ENCODE measurements at regions not wholly inside any gene's neighbourhood (a gene's known extent, or its start where the extent isn't known, plus 50 kb on each side); places are given as distances from the start of the nearest gene placed in this dataset.

DNA sequence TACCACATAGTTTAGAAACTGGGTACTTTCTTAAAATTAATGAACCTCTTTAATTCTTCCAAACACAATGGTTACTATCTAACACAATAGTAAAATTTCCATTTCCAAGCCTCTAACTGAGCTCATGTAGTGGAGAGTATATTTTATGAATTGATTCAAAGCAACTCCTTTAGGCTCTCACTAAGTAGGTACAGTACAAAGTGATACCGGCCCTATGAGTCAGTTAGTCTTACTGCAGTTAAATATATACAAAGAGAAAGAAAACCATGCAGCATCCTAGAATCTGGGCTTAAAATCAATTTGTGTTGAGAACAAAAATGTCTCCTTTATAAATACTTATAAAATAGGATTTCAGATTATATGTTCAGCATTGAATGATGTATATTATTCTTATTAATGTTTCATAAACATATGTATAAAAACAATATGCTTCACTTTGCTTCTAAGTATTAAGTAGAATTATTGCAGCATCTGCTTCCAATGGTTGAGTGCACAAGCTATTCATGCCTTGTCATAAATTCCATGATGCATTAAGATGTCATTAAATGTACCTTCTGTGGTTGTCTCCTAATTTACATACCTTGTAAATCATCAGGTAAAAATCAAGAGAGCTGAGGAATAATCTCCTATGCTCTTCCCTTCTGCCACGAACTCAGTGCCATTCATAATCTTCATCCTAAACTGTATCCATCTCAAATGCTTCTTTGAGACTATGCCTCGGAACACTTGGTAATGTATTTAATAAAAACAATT lies 1037.8 kb downstream of the STPG2 start (continued):
- TF ChIP-seq EZH2phosphoT487 (IDR thresholded peaks at IDR 0.05; ENCODE audit: unreplicated experiment) (no peak), STAT1 (IDR thresholded peaks at IDR 0.05; ENCODE audit: unreplicated experiment) (no peak), CREB1 (CRISPR knock-in tag; IDR thresholded peaks at IDR 0.05; ENCODE audit: low read depth) (no peak), EZH2 (IDR thresholded peaks at IDR 0.05; ENCODE audit: low read depth, unreplicated experiment) (no peak), NANOG (IDR thresholded peaks at IDR 0.05; ENCODE audit: borderline replicate concordance) (no peak), ZNF114 (CRISPR knock-in tag; IDR thresholded peaks at IDR 0.05) (no peak), JUNB (IDR thresholded peaks at IDR 0.05; ENCODE audit: unreplicated experiment) (no peak), POLR2AphosphoS5 (IDR thresholded peaks at IDR 0.05; ENCODE audit: low read depth) (no peak)
- TF ChIP-seq, protein P1, sequence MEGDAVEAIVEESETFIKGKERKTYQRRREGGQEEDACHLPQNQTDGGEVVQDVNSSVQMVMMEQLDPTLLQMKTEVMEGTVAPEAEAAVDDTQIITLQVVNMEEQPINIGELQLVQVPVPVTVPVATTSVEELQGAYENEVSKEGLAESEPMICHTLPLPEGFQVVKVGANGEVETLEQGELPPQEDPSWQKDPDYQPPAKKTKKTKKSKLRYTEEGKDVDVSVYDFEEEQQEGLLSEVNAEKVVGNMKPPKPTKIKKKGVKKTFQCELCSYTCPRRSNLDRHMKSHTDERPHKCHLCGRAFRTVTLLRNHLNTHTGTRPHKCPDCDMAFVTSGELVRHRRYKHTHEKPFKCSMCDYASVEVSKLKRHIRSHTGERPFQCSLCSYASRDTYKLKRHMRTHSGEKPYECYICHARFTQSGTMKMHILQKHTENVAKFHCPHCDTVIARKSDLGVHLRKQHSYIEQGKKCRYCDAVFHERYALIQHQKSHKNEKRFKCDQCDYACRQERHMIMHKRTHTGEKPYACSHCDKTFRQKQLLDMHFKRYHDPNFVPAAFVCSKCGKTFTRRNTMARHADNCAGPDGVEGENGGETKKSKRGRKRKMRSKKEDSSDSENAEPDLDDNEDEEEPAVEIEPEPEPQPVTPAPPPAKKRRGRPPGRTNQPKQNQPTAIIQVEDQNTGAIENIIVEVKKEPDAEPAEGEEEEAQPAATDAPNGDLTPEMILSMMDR (conservative IDR thresholded peaks at IDR 0.05; ENCODE audit: low read depth in 2 of 2) = no peak
- TF ChIP-seq, protein P2, sequence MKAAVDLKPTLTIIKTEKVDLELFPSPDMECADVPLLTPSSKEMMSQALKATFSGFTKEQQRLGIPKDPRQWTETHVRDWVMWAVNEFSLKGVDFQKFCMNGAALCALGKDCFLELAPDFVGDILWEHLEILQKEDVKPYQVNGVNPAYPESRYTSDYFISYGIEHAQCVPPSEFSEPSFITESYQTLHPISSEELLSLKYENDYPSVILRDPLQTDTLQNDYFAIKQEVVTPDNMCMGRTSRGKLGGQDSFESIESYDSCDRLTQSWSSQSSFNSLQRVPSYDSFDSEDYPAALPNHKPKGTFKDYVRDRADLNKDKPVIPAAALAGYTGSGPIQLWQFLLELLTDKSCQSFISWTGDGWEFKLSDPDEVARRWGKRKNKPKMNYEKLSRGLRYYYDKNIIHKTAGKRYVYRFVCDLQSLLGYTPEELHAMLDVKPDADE (IDR thresholded peaks at IDR 0.05) = no peak
- TF ChIP-seq, protein P3, sequence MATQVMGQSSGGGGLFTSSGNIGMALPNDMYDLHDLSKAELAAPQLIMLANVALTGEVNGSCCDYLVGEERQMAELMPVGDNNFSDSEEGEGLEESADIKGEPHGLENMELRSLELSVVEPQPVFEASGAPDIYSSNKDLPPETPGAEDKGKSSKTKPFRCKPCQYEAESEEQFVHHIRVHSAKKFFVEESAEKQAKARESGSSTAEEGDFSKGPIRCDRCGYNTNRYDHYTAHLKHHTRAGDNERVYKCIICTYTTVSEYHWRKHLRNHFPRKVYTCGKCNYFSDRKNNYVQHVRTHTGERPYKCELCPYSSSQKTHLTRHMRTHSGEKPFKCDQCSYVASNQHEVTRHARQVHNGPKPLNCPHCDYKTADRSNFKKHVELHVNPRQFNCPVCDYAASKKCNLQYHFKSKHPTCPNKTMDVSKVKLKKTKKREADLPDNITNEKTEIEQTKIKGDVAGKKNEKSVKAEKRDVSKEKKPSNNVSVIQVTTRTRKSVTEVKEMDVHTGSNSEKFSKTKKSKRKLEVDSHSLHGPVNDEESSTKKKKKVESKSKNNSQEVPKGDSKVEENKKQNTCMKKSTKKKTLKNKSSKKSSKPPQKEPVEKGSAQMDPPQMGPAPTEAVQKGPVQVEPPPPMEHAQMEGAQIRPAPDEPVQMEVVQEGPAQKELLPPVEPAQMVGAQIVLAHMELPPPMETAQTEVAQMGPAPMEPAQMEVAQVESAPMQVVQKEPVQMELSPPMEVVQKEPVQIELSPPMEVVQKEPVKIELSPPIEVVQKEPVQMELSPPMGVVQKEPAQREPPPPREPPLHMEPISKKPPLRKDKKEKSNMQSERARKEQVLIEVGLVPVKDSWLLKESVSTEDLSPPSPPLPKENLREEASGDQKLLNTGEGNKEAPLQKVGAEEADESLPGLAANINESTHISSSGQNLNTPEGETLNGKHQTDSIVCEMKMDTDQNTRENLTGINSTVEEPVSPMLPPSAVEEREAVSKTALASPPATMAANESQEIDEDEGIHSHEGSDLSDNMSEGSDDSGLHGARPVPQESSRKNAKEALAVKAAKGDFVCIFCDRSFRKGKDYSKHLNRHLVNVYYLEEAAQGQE (IDR thresholded peaks at IDR 0.05; ENCODE audit: unreplicated experiment) = no peak

DNA sequence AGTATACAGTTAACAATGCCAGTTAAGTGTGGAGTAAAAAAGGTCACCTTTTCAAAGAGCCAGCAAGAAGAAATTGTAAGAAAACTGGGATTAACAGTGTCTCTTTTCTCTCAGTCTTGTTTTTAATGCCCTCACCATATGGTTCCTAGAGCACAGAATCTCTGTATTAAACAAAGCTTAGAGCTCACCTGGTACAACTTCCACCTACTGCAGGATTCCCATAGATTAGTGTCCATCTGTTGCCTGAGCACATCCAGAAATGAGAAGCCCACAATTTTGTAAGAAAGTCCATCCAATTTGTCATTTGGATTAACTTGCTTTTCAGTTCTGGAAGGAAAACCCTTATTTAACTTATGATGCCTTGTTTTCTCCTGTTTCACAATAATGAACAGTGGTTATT lies 1037.1 kb downstream of the STPG2 start:
- no peaks in the 10 kb centered on the region for H3K27me3 ChIP-seq (ENCODE audit: insufficient read depth)
- H3K36me3 ChIP-seq (ENCODE audit: insufficient read depth) = 0 out of 2 replicates have a peak, but pooled peaks cover 2% of the 10 kb centered on the region
- Mint-ChIP-seq H3K4me3 (no peak overlapping the region), H3K9me3 (0 out of 3 replicates have a peak, but pooled peaks cover 4% of the 10 kb centered on the region), H3K27ac (no peak overlapping the region), H3K36me3 (ENCODE audit: low read depth) (peaks cover 25% of the 10 kb centered on the region), H3K4me1 (no peaks in the 10 kb centered on the region), H3K27me3 (ENCODE audit: insufficient read depth, low read depth, poor library complexity) (no peaks in the 10 kb centered on the region)
- no peaks in the 10 kb centered on the region for H3K4me1 ChIP-seq (ENCODE audit: insufficient read depth)
- H4K20me1 ChIP-seq (replicated peaks; ENCODE audit: insufficient read depth) = no peaks in the 10 kb centered on the region
- no peak overlapping the region for H3K4me3 ChIP-seq
- H3K9me2 ChIP-seq (ENCODE audit: insufficient read depth) = no peaks in the 10 kb centered on the region
- TF ChIP-seq ZNF331 (CRISPR knock-in tag; IDR thresholded peaks at IDR 0.05; ENCODE audit: low read depth) = no peak
- TF ChIP-seq, protein P2 (IDR thresholded peaks at IDR 0.05) = no peak
- no peaks in the 10 kb centered on the region for H3F3A ChIP-seq (replicated peaks; ENCODE audit: low read depth)
- no peaks in the 10 kb centered on the region for H3K79me2 ChIP-seq (replicated peaks; ENCODE audit: insufficient read depth)
- no peak for ATAC-seq
- no peak overlapping the region for H2AFZ ChIP-seq
- H3K4me2 ChIP-seq = no peak overlapping the region
- no peak overlapping the region for H3K27ac ChIP-seq (ENCODE audit: low read depth)
- no peak for DNase-seq (ENCODE audit: low spot score)

Data from GM23338 (cell line).